AG04449 (cell line): ENCODE measurements at regions not wholly inside any gene's neighbourhood (a gene's known extent, or its start where the extent isn't known, plus 50 kb on each side); places are given as distances from the start of the nearest gene placed in this dataset.

Experiments
- CTCF ChIA-PET: fragments of 350-600 bp; formaldehyde crosslinking; extraction: SDS; loops from one replicate; lab custom pipeline; 2021; ENCODE audit warnings: antibody characterized with exemption; lab: Yijun Ruan, JAX
- POLR2A ChIA-PET: fragments of 400-600, 350-600 bp; formaldehyde crosslinking; extraction: SDS; loops from one replicate; lab custom pipeline; 2020; ENCODE audit warnings: antibody characterized with exemption, inconsistent platforms; lab: Yijun Ruan, JAX
- DNase-seq: peaks from one replicate; pipeline ENCODE4 v3.0.0-alpha.2; 2010; ENCODE audit warnings: low read depth, low spot score
- H3K4me3 ChIP-seq: 2 replicates; pipeline ENCODE4 v1.5.1; 2011; ENCODE audit warnings: low read depth, mild to moderate bottlenecking, control low read depth, low read length
- TF ChIP-seq, protein P1 (sequence below): IDR thresholded peaks from one replicate; pipeline ENCODE4 v1.5.1; 2011; ENCODE audit warnings: mild to moderate bottlenecking, moderate library complexity, low read length, control low read depth, inconsistent platforms; ENCODE audit not compliant: insufficient read depth; ENCODE audit errors: missing control alignments

DNA sequence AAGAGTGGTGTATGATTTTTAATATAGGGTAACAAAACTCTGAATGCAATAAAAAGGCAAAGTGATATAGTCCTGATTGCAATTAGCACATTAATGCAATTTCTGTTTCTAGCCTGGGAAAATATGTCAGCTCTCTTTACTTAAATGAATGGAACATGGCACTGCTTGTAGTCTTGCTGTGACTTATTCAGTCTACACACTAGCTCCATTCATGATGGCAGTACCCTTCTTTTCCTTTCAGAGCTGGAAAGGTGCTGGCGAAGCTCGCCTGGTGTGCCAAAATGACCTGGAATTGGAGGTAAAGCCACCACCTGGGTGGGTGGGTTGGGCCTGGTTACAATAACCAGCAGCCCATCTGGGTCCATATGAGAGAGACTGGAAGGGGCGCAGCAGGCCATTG is 85.3 kb downstream of the ZNF365 start:
- CTCF ChIA-PET: interaction anchor here (1.6 kb wide), 1 partner anchor 23 kb away, joined by 9 read pairs; no protein-coding TSS in a partner anchor
- H3K4me3 ChIP-seq: no peak overlapping the region
- TF ChIP-seq, protein P1, sequence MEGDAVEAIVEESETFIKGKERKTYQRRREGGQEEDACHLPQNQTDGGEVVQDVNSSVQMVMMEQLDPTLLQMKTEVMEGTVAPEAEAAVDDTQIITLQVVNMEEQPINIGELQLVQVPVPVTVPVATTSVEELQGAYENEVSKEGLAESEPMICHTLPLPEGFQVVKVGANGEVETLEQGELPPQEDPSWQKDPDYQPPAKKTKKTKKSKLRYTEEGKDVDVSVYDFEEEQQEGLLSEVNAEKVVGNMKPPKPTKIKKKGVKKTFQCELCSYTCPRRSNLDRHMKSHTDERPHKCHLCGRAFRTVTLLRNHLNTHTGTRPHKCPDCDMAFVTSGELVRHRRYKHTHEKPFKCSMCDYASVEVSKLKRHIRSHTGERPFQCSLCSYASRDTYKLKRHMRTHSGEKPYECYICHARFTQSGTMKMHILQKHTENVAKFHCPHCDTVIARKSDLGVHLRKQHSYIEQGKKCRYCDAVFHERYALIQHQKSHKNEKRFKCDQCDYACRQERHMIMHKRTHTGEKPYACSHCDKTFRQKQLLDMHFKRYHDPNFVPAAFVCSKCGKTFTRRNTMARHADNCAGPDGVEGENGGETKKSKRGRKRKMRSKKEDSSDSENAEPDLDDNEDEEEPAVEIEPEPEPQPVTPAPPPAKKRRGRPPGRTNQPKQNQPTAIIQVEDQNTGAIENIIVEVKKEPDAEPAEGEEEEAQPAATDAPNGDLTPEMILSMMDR: no peak
- POLR2A ChIA-PET: no interaction called here
- no peak for DNase-seq

DNA sequence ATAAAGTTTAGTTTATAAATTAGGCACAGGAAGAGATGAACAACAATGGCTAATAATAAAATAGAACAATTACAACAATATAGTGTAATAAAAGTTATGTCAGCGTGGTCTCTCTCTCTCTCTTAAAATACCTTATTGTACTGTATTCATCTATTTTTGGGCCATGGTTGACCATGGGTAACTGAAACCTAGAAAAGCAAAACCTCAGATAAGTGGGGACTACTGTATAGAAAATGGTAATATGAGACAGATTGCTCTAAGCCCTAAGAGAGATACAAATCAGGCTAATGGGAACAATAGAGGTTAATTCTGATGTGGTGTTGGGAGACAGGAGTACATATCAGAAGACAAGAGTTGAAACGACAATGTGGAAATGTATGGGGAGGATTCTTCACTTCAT is 86.2 kb downstream of the ZNF365 start:
- TF ChIP-seq, protein P1: no peak
- POLR2A ChIA-PET: no interaction called here
- no peak for DNase-seq
- CTCF ChIA-PET: interaction anchor here (1.3 kb wide), 1 partner anchor 13 kb away, joined by 4 read pairs; no protein-coding TSS in a partner anchor
- H3K4me3 ChIP-seq: no peak overlapping the region

DNA sequence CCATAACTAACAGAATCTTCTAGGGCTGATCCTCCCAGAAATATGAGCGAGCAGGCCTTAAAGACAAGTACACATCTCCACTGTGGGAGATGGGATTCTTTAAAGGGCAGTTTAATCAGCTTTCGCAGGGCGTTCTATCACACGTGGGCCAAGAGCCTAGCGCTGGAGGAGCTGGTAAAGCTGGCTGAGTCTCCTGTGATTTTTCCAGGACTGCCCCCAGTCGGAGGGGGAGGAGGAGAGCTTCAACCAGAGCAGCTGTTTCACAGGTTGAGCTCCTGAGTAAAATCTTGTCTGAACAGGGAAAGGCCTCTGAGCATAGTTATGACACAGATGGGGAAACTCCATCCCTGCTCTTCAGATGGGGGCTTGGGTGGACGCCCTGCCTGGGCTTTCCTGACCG is 87.0 kb downstream of the ZNF365 start:
- POLR2A ChIA-PET: no interaction called here
- H3K4me3 ChIP-seq: no peak overlapping the region
- CTCF ChIA-PET: interaction anchor here (1.0 to 1.3 kb wide), 2 partner anchors 12 to 24 kb away, joined by 4 to 5 read pairs; no protein-coding TSS in a partner anchor
- DNase-seq: no peak
- TF ChIP-seq, protein P1: no peak

DNA sequence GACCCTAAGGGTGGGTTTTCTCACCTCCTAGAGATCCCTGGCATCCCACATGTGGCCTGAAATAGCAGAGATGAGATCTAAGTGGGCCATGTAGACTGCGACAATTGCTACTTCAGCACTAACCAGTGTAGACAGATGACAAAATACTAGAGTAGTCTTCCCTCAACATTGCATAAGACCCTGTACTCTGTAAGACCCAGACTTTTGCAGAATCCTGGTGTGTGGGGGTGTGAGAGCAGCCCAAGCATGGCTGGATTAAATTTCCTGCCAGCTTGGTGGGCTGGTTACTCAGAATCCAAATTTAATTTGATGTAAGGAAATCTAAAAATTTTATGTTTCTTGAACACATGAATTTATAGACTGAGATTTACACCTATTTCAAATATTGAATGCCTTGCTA is 88.3 kb downstream of the ZNF365 start:
- no peak for DNase-seq
- H3K4me3 ChIP-seq: no peak overlapping the region
- ChIA-PET POLR2A (no interaction called here), CTCF (interaction anchor here (1.3 to 2.1 kb wide), 3 partner anchors 12 to 131 kb away, joined by 3 to 7 read pairs (median 4); no protein-coding TSS in a partner anchor)
- TF ChIP-seq, protein P1: no peak

DNA sequence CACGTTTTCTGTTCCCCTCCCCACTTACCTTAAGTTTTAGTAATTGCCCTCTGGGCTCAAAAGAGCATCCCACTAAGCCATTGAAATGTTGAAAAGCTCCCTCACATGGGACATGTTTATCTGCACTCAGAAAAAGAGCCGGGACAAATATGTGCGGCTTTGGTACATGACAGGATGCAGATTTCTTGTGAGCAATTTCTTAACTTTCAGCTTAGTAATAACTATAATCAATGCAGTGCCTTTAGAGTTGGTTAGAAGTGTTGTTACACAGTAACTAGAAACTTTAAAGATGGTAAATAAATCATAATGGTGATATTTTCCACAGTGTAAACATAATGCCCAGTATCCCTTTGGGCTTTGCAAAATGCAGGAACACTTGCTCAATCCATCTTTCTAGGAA is 89.2 kb downstream of the ZNF365 start:
- ChIA-PET POLR2A (no interaction called here), CTCF (interaction anchor here (1.0 to 2.1 kb wide), 5 partner anchors 12 to 130 kb away, joined by 3 to 7 read pairs (median 3); no protein-coding TSS in a partner anchor)
- TF ChIP-seq, protein P1: no peak
- no peak for DNase-seq
- no peak overlapping the region for H3K4me3 ChIP-seq

DNA sequence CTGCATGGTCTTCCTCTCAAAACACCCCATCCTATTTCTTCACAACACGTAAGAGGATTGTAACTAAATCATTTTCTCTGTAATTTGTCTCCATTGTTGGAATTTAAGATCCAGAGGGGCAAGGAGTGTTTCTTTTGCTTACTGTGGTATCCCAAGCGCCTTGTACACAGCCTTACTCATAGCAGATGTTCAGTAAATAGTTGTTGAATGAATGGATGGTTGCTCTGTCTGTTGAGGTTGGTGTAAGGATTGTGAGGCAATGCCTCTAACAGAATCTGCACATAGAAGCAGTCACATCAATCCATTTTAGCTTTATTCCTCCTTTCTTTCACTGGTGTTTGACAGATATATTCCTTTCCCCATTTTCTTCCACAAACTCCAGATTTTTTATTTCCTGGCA is 90.1 kb downstream of the ZNF365 start:
- DNase-seq: no peak
- no peak overlapping the region for H3K4me3 ChIP-seq
- ChIA-PET POLR2A (no interaction called here), CTCF (interaction anchor here (1.3 kb wide), 1 partner anchor 16 kb away, joined by 3 read pairs; no protein-coding TSS in a partner anchor)
- TF ChIP-seq, protein P1: no peak
